Heart left ventricle (tissue), 13 donors: ENCODE measurements at regions not wholly inside any gene's neighbourhood (a gene's known extent, or its start where the extent isn't known, plus 50 kb on each side); places are given as distances from the start of the nearest gene placed in this dataset.

Experiments used
- CTCF ChIP-seq, 12 donors: fragments of 200-600 bp; sonication (generic) in 4 of 12; IDR thresholded peaks; one replicate each; pipeline versions ENCODE4 v1.5.0 to v1.8.0; 2018 to 2022; ENCODE audit warnings: antibody characterized with exemption in 12 of 12, mild to moderate bottlenecking in 5 of 12
- POLR2A ChIP-seq, 2 donors: fragments of 450-650 bp; IDR thresholded peaks; one replicate each; pipeline ENCODE4 v1.6.1; 2017; ENCODE audit warnings: antibody characterized with exemption in 2 of 2, mild to moderate bottlenecking in 2 of 2, moderate library complexity in 2 of 2
- donor health status: ischemic (EF 13 %, LVEDD 7.1; RV severe dilation, severe dysfunction).
- donor health status: DM: no; HTN: yes; CAD: no.
- donor health status: DM: no; HTN: no; CAD: no.
- donor health status: ischemic (EF 25% LVEDD 6.9; RV normal size, moderate dysfunction).
- donor health status: ischemic (EF 25% LVEDD 5.7; RV mildly dilated, moderate dysfunction).
- donor health status: ischemic (EF 35%, LVEDD 5.7; RV mildly dilated, moderate dysfunction).
- donor health status: nonischemic (EF 11% LVEDD 7.7; RV severe dilation, severe dysfunction).
- donor health status: DM: yes; HTN: yes; CAD: no.
- donor health status: PGD.
- donor health status: ischemic (EF 29% LVEDD 5.4; RV normal size, mild dysfunction).
- donor health status: nonischemic (EF 23%, LVEDD 6.1; RV moderate dilation, normal function).

GRCh38 chrX:93528917-93529316, 144.5 kb downstream of the NAP1L3 start:
- TF ChIP-seq CTCF (IDR thresholded peaks at IDR 0.05), result no peak
- TF ChIP-seq POLR2A (IDR thresholded peaks at IDR 0.05), result no peak
